ENCODE measurements at regions not wholly inside any gene's neighbourhood (a gene's known extent, or its start where the extent isn't known, plus 50 kb on each side); places are given as distances from the start of the nearest gene placed in this dataset.

DNA sequence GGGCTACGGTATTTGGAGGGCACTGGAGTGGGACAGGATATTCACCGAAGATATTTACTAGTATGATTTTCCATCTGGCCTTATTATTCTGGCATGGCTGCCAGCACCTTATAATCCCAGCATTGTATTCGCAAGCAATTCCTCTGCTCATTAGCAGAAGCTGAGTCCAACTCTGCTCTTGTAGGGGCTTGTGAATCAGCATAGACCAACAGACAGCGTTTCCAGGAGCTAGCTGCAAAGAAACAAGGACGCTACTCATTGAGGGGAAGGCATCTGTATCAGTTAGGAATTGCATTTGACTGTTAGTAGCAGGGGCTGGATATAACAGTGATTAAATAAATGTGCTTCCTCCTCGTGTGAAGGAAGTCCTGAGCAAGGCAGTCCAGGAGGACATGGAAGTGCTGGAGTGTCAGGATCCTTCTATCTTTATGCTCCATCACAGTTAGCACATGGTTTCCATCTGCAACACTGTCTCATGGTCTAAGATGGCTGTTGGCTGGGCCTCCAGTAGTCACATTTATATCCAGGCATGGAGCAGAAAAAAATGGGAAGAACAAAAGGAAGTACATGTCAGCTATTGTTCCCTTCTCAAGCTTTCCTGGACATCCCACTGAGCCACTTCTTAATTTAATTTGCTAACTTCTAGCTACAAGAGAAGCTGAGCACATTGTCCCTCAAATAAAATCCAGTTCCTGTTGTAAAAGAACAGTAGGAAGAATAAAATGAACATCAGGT lies 214.1 kb downstream of the C1D start:
- no peak for DNase-seq (ENCODE audit: low read depth in 4 of 4, low spot score in 2 of 4)

DNA sequence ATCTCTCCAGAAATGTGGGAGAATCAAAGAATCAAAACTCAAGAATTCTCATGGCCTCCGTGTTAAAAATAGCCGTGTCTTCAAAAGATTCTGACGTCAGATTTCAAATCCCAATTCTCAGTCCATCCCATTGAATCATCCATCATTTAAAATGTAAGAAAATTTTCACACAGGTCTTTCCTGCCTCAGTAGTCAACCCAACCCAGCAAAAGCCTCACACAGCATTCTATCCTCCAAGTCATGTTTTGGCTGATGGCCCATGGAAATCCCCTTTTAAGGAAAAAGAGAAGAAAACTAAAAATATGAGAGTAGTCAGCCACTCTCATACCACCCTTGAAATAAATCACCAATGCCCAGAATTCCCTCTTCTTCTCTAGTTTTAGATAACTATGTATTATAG lies 211.8 kb downstream of the C1D start:
- no peak for DNase-seq (ENCODE audit: low read depth in 4 of 4, low spot score in 2 of 4)

DNA sequence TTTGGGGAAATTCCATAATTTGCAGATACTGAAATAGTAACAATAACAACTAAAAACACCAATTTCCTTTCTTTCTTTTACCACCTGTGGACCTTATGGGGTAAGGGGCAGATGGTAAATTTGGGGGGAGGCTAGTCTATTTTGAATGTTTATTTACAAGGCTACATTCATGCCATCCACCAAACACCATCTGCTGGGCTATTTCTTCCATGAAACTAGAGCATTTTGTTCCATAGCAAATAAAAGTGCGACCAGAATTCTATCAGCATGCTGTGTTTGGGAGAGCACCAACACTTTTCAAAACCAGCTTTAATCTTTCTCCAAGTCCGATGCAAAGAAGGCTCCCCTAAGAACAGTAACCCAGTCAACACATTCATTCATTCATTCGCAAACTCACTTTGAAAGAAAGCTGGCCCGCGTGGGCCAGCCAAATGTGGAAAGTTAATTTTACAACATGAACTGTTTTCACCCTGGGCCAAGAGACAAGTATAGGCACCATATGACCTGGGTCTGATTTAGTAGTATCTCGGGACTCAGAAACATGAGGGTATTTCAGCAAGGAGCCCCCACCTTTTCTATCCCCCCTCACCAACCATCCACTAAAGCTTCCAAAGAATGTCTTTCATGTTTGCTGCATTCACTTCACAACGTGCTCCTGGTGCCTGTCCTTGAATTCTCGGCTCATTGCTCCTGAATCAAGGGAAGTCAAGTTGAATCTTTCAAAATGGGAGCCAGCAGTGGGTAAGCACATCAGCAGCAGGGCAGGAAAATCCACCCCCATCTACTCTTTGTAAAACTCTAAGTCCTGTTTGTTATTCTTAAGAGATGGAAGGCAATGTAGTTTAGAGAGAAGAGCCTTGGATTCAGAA lies 210.6 kb downstream of the C1D start:
- DNase-seq (ENCODE audit: low read depth in 4 of 4, low spot score in 2 of 4), result no peak

DNA sequence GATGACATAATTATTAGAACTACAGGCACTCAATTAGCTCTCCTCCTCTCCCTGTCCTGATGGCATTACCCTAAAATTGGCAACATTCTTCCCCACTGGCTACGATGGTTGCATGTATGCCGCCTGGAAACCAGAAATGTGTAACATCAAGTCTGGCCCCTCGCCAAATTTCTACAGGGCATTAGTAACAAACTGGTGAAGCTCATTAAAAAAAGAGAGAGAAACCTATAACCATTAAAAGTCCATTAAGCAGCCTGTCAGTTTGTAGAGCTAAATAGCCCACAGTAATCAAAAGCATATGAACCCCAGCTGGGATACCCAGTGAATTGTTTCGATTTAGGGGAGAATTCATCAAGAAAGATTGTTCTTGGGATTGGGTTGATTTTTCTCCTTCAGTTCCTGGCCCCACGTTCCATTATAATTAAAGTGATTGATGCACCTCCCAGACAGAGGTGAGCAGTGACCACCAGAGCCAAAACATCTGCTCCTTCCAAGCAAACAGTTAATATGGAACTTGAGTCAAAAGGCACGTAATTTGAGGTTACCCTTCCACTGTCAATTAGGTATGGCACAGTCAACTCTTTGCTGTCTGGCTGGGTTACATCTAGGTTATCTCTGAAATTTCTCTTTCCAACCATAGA lies 208.6 kb downstream of the C1D start:
- peak in 3 of 4 donors; percentile 50 to 68 (median 55) for DNase-seq (ENCODE audit: low read depth in 4 of 4, low spot score in 2 of 4)

DNA sequence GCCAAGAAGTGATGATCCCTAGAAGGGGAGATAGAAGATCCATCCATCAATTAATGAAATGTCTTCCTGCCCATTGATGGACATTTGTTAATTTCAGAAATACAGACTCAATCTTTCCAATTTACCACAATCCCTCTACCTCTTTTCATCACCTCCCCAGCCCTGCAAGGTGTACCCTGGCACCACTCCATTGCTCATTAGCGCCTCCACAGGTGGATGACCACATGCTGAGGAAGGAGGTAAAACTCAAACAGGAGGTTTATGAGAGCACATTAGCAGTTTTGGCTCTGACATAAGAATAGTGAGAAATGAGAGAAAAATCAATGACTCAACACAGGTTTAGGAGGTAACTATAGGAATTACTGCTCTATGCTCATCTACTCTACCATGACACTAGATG lies 208.0 kb downstream of the C1D start:
- DNase-seq (ENCODE audit: low read depth in 4 of 4, low spot score in 2 of 4), result no peak

DNA sequence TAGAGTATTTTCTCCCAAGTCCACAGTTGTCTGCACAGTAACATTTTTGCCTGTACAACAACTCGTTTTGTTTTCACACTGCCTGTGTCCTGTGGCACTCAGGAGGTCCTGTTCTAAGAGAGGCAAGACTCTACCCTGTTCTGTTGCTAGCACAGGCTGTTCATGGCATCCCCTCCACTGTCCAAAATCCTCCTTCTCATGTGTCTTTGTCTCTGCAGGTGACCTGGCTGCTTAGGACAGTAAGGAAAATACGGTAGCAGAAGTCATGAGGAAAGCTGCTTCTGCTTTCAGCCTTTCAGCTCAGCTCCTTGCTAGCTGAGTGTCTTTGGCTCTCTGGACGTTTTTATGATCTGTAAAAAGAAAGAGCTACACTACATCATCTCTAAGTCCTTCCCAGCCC lies 205.9 kb downstream of the C1D start:
- DNase-seq (ENCODE audit: low read depth in 4 of 4, low spot score in 2 of 4), result no peak

DNA sequence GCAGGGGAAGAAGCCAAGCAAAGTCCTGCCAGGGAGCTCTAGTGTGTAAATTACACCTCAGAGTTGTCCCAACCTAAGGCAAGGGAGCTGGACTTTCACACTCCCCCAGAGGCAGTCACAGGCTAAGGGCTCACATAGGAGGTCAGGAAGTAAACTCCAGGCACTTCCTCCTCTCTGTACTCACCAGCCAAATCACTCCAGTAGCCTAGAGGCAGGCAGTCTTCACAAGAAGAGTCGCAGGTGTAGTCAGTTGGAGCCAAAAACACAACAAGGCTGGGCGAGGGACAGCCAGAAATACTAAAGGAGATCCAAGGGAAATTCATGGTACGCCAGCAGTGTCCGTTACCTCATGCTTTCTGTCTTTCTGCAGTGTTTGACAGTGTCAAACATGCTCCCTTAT lies 205.0 kb downstream of the C1D start:
- no peak for DNase-seq (ENCODE audit: low read depth in 4 of 4, low spot score in 2 of 4)

DNA sequence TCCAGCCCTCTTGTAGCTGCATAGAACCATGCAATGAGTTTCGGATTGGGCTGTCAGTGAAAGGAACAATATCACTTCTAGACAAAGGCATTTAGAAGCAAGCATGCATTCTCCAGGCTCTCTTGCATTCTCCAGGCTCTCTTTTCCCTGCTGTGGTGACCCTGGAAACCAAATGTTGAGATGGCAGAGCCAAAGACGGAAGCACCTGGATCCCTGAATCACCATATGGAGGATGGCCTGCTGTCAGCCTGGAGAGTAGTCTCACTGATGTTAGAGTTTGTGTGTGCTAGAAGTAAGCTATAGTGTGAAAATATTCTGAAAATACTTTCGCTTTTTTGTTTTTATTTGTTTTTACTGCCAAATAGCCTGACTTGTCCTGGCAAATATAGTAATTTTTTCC lies 203.9 kb downstream of the C1D start:
- no peak for DNase-seq (ENCODE audit: low read depth in 4 of 4, low spot score in 2 of 4)

DNA sequence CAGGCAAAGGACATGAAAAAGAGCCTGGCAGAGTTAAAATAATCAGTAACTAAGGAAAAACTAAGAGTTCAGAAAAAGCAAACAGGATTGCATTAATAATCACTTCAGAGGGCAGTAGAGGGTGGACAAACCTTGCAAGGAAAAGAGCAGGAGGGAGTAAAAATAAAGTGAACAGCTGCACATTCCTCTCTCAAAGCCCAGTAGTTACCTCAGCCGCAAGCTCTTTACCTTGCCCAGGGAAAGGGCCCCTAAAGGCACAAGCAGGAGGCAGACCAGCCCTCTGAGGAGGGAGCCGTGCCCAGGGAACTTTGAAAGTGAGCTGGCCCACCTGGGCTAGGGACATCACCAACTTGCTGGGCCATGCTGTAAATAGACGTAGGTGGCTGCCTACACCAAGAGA lies 196.9 kb downstream of the C1D start:
- no peak for DNase-seq (ENCODE audit: low read depth in 4 of 4, low spot score in 2 of 4)

DNA sequence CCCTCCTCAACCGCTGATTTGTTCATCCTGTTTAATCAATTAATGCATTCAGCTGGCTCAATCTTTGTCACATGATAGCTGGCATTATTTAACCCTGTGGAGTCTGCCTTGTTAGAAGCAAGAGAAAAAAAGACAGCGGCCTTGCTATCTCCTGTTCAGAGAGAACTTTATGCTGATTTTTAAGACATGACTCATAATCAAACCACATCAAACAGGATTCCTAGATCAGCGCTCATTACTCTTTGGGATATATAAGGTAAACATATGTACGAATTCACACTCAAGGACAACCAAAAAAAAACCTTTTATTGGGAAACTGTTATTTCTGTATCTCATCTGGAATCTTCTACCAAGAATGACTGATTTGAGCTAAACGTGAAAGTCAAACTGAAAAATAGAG lies 195.1 kb downstream of the C1D start:
- no peak for DNase-seq (ENCODE audit: low read depth in 4 of 4, low spot score in 2 of 4)

DNA sequence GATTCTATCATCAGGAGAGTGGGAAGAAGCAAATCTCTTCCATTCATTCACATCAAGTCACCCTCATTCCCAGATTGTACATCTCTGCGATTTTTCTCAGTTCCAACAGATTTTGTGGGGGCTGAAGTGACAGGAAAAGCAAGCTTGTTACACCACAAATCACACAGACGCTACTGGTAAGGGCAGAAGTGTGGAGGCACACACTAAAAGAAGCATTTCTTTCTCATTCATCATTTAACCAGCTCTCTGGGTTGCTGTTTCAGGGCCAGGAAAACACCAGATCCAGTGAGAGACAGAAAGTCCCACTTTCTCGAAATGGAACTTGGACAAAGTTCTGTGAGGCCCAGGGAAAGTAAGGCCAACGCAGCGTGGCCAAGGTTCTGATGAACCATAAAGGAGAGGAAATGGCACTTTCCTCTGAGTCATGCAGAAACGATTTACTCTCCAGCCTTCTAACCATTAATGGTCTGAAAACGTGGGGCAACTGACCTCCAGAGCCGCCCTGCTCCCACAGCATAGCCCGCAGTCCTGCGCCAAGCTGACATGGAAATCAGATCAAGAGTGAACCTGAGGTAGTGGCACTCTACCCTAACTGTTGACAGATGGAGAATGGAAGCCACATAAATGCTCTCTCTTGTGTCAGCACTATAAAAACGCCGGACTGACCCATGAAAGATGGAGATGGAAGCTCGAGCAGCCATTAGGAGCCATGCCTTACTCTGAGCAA lies 191.0 kb downstream of the C1D start:
- DNase-seq (ENCODE audit: low read depth in 4 of 4, low spot score in 2 of 4), result no peak

DNA sequence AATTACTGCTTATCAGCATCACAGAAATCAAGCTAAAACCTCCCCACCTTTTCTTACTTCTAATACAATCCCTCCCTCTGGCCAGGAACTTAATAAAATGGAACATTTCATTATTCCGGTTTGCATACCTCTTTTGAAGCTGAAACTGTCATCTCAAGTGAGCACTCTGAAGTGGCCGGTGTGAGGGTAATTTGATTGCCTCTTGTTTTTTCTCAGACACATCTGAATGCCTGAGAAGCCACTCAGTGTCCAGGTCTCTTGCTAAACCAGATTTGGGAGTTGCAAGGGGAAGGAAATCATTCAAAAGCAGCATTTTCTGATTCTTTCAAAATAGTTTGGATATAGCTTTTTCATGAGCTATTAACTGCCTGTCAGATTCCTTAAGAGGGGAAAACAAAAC lies 190.3 kb downstream of the C1D start:
- DNase-seq (ENCODE audit: low read depth in 4 of 4, low spot score in 2 of 4), result no peak

DNA sequence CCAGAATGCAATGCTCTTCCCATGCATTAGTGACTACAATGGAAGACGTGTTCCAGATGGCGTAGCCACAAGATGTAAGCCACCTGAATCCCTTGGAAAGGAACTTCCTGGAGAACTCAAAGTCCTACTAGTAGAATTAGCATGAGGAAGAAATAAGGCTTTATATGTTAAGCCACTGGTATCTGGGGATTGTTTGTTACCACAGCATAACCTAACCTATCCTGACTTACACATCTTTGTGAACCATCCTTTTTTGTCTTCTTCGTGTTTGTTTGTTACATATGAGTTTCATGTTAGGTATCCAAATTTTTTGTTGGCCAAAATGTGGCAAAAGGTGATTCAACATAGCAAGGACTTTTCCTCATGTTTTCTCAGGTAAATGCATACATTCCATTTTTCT lies 188.9 kb downstream of the C1D start:
- no peak for DNase-seq (ENCODE audit: low read depth in 4 of 4, low spot score in 2 of 4)

DNA sequence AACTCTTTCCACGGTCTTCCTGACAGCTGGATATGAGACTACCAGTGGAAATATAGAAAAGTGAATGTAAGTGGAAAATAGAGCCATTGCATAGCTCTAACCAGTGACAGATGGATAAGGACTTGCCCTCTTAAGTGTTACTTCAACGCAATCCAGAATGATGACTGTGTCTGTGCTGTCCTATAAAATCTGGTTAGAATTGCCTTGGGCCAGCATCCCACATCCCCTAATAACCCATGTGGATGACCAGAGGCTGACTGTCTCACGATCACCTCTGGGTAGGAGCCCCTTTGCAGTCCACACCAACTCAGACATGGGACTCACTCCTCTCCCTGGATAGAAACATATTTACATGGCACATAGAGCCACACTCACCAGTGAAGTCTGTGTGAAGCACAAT lies 186.6 kb downstream of the C1D start:
- no peak for DNase-seq (ENCODE audit: low read depth in 4 of 4, low spot score in 2 of 4)

DNA sequence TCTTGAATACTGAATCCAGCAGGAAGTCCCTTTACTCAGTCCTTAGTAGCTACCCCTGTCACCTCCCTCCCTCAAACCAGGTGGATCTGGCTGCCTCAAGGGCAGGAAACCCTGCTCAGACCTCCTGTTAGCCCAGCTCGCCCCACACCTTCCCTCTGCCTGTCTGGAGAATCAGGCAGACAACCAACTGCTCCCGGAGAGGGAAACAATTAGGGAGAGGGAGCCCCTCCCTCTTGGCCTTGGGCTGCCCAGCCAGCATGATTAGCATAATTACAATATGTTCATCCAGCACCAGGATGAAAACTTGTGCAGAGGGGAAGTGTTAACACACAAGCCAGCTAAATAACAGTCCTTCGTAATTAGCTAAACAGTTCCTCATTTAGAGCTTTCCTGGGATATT lies 185.5 kb downstream of the C1D start:
- no peak for DNase-seq (ENCODE audit: low read depth in 4 of 4, low spot score in 2 of 4)

DNA sequence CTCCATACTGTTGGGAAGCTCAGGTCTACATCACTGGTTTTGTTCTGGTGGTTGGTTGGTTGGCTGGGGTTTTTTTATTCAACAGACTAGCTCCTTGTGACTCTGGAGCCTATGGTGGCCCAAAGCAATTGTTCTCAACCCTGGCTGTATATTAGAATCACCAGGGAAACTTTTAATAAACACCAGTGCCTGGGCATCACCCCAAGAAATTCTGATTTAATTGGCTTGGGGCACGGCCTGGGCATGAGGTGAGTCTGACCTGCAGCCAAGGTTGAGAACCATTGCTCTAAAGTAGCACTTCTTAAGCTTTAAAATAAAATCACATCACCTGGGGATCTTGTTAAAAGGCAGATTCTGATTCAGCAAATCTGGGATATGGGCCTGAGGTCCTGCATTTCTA lies 184.1 kb downstream of the C1D start:
- no peak for DNase-seq (ENCODE audit: low read depth in 4 of 4, low spot score in 2 of 4)

DNA sequence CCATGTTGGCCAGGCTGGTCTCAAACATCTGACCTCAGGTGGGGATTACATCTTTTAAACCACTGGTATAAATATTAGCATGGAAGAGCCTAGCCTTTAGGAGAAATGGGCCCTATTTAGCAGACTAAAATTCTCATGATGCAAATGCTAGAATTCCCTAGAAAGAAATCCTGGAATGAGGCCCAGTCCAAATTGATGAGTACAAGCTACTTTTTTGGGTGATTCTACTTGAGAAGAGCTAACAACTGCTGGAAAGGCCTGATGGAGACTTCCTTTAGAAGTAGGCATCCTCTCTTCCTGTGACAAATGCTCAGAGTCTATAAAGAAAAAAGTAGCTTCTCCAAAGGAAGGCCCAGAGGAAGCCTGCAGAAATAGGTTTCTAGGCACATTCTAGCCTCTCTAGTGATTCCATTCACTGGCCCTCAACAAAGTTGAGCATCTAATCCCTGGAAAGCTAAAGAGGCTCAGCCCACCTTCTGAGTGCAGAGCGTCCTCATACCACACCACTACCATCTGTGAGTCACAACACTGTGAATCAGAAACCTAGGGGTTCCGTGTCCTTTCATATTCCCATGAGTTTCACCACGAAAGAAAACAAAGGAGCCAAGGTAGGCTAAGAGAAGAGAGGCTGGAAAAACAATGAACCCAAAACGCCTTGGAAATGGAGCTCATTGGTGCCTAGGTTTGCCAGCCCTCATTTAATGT lies 183.1 kb downstream of the C1D start:
- DNase-seq (ENCODE audit: low read depth in 4 of 4, low spot score in 2 of 4), result no peak

DNA sequence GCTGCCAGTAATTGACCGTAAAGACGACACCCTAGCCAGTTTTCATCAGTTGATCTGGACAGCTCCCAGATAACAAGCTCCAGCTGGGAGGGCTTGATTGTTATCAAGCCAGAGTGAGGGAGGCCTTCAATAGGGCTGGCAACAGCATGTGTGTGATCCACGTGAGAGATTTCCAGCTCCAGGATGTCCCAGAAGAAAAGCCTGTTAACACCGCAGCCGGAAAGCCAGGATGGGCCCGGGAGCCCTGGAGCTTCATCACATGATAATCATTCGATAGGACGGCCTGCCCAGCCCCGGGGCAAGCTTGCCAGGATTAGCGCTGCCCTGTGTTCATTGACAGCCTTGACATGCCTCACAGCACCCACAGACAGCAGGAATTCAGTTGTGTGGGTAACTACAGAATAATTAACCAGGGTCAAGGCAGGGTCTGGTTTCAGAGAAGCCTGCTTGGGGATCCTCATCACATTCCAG lies 182.5 kb downstream of the C1D start:
- DNase-seq (ENCODE audit: low read depth in 4 of 4, low spot score in 2 of 4), result peak in 1 of 4 donors; percentile 47

DNA sequence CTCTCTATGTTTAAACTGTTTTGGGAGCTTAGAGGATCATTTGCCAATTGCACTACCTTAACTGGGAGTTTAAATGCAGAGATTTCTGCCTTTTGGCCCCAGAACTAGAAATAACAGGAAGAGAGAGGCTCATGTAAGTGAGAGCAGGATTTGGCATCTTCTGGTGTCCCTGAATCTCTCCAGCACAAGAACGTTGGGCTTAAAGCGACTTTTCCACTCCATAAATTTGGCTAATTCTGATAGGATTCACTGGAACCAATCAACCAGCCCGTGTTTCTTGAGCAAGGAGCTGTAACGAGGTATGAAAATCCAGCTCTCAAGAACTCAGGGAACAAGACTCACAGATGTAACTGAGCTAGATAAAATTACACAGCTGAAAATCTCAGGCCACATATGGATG lies 181.0 kb downstream of the C1D start:
- no peak for DNase-seq (ENCODE audit: low read depth in 4 of 4, low spot score in 2 of 4)
